Natural killer cell (primary cell): ENCODE measurements at regions not wholly inside any gene's neighbourhood (a gene's known extent, or its start where the extent isn't known, plus 50 kb on each side); places are given as distances from the start of the nearest gene placed in this dataset.
"Not testable (repeated sequence)": the region's sequence is repeated elsewhere in the genome, so short reads cannot be mapped to it uniquely, and the experiment has no call there.

Experiments
- ATAC-seq, 3 donors: fragments of 150-1000 bp in 2 of 3; fragments of 200-7000 bp in 1 of 3; cut with Tn5 transposase; 1 replicate in 1 of 3; 2 replicates in 2 of 3; pipeline ENCODE4 v1.10.0; 2021; ENCODE audit warnings: mild to moderate bottlenecking in 2 of 3, moderate library complexity in 2 of 3
- DNase-seq, 2 donors: peaks; one replicate each; pipeline versions ENCODE4 v3.0.0 to v3.0.0-alpha.2; 2013 to 2021; ENCODE audit warnings: mixed read lengths in 1 of 2
- H3K27ac ChIP-seq: one replicate; pipeline ENCODE4 v1.5.1; 2013; ENCODE audit warnings: mild to moderate bottlenecking, low read length
- H3K27me3 ChIP-seq: one replicate; pipeline ENCODE4 v1.6.1; 2013; ENCODE audit warnings: low read length; ENCODE audit not compliant: control insufficient read depth, insufficient read depth
- H3K36me3 ChIP-seq: one replicate; pipeline ENCODE4 v1.6.1; 2013; ENCODE audit warnings: low read length; ENCODE audit not compliant: control insufficient read depth, insufficient read depth
- H3K4me1 ChIP-seq: one replicate; pipeline ENCODE4 v1.6.1; 2013; ENCODE audit warnings: low read length; ENCODE audit not compliant: control insufficient read depth, insufficient read depth
- H3K4me3 ChIP-seq: one replicate; pipeline ENCODE4 v1.5.1; 2013; ENCODE audit warnings: low read length
- H3K9me3 ChIP-seq: one replicate; pipeline ENCODE4 v1.6.1; 2013; ENCODE audit warnings: low read length; ENCODE audit not compliant: control insufficient read depth, insufficient read depth
- H3K27ac Mint-ChIP-seq, 2 donors: one replicate each; pipeline ENCODE4 v1.8.0; 2022; ENCODE audit warnings: mild to moderate bottlenecking in 2 of 2, mixed read lengths in 2 of 2, moderate library complexity in 1 of 2
- H3K27me3 Mint-ChIP-seq, 2 donors: one replicate each; pipeline ENCODE4 v1.8.0; 2022; ENCODE audit warnings: low read depth in 2 of 2, mixed read lengths in 2 of 2
- H3K36me3 Mint-ChIP-seq: one replicate; pipeline ENCODE4 v1.8.0; 2022; ENCODE audit warnings: mixed read lengths
- H3K4me1 Mint-ChIP-seq, 2 donors: one replicate each; pipeline ENCODE4 v1.8.0; 2022; ENCODE audit warnings: mixed read lengths in 2 of 2
- H3K4me3 Mint-ChIP-seq: one replicate; pipeline ENCODE4 v1.8.0; 2022; ENCODE audit warnings: mild to moderate bottlenecking, moderate library complexity, mixed read lengths
- H3K9me3 Mint-ChIP-seq, 2 donors: one replicate each; pipeline ENCODE4 v1.8.0; 2022; ENCODE audit warnings: mixed read lengths in 2 of 2
- WGBS: methylation state at CpG from one replicate; pipeline ENCODE4 v1.1.7; 2013; ENCODE audit warnings: missing lambda C conversion rate; ENCODE audit not compliant: insufficient coverage; 5-methylcytosine and 5-hydroxymethylcytosine counted together
- intact Hi-C: fragments of 100-400 bp; cut with micrococcal nuclease; formaldehyde crosslinking; loops from one replicate; pipeline ENCODE4 v1.14.2; 2022
- TF ChIP-seq, protein P1 (sequence below): fragments of 200-600 bp; IDR thresholded peaks from one replicate; pipeline ENCODE4 v1.8.0; 2022; ENCODE audit warnings: antibody characterized with exemption

DNA sequence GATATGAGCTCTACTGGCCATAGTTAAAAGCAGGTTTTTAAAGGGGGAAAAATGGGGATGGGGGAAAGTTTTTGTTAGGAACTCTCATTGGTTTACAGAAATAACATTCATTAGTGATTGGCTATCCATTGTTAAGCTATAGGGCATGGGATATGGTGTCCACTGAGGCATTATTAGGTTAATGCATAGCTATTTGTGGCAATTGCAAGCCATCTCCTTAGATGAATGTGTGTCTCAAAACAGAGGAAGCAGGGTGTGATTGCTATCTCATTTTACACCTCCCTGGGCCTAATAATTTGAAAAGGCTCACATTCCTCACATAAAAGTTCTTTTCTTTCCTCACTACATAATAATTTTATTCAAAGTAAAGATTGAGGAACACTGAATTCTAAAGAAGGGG lies 396.6 kb downstream of the TAFA4 start:
- no peak overlapping the region for H3K27ac ChIP-seq
- Mint-ChIP-seq H3K36me3 (no peaks in the 10 kb centered on the region), H3K9me3 (peaks cover 6% of the 10 kb centered on the region in 2 donors), H3K4me1 (no peaks in the 10 kb centered on the region), H3K27ac (no peak overlapping the region), H3K4me3 (no peak overlapping the region), H3K27me3 (no peaks in the 10 kb centered on the region)
- DNase-seq = no peak
- no peaks in the 10 kb centered on the region for H3K36me3 ChIP-seq
- no peaks in the 10 kb centered on the region for H3K4me1 ChIP-seq
- no peaks in the 10 kb centered on the region for H3K27me3 ChIP-seq
- H3K4me3 ChIP-seq = no peak overlapping the region
- no peak for ATAC-seq
- TF ChIP-seq, protein P1, sequence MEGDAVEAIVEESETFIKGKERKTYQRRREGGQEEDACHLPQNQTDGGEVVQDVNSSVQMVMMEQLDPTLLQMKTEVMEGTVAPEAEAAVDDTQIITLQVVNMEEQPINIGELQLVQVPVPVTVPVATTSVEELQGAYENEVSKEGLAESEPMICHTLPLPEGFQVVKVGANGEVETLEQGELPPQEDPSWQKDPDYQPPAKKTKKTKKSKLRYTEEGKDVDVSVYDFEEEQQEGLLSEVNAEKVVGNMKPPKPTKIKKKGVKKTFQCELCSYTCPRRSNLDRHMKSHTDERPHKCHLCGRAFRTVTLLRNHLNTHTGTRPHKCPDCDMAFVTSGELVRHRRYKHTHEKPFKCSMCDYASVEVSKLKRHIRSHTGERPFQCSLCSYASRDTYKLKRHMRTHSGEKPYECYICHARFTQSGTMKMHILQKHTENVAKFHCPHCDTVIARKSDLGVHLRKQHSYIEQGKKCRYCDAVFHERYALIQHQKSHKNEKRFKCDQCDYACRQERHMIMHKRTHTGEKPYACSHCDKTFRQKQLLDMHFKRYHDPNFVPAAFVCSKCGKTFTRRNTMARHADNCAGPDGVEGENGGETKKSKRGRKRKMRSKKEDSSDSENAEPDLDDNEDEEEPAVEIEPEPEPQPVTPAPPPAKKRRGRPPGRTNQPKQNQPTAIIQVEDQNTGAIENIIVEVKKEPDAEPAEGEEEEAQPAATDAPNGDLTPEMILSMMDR = no peak
- H3K9me3 ChIP-seq = no peaks in the 10 kb centered on the region
- intact Hi-C loops = no loop called here

DNA sequence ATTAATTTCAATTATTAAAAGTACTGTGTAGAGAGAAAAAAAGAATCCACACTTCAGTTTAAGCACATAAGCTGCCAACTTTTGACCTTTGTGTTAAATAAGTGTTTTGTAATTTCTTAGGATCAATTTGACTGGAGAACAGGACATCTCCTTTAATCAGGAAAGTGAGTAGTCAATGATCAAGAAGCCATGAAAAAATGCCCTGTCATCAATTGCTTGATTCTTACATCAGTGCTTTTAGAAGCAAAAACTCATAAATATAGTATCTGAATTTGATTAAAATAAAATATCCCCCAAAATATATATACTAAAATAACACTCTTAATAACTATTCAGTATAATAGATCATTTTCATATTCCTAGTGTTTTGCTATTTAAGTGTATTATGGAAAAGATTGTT lies 409.0 kb downstream of the TAFA4 start:
- no peaks in the 10 kb centered on the region for H3K4me1 Mint-ChIP-seq
- H3K36me3 Mint-ChIP-seq = no peaks in the 10 kb centered on the region
- H3K27me3 Mint-ChIP-seq = no peaks in the 10 kb centered on the region
- H3K9me3 Mint-ChIP-seq = peaks cover 2 to 6% of the 10 kb centered on the region in 2 donors
- TF ChIP-seq, protein P1 = no peak
- H3K4me3 ChIP-seq = no peak overlapping the region
- no peaks in the 10 kb centered on the region for H3K9me3 ChIP-seq
- intact Hi-C loops = no loop called here
- no peaks in the 10 kb centered on the region for H3K4me1 ChIP-seq
- no peak overlapping the region for H3K27ac ChIP-seq
- H3K4me3 Mint-ChIP-seq = no peak overlapping the region
- H3K27ac Mint-ChIP-seq = no peak overlapping the region
- no peaks in the 10 kb centered on the region for H3K27me3 ChIP-seq
- no peaks in the 10 kb centered on the region for H3K36me3 ChIP-seq
- ATAC-seq (no peak), DNase-seq (no peak)

DNA sequence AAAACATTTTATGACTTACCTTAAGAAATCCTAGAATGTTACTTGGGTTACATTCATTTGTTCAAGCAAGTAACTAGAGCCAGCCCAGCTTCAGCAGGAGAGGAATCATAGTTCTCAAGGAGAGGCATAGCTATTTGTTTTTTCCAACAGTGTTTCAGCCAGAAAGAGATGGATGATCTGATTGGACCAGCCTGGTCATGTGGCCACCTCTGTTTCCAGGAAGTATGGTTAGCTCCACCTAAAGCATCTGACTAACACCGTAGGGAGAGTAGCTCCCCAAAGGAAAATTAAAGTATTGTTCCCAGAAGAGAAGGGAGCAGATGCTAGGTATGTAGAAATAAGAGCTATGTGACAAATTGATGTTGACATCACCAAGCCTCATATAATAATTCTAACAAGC lies 417.1 kb downstream of the TAFA4 start:
- Histone ChIP-seq H3K27ac (no peak overlapping the region), H3K4me1 (no peaks in the 10 kb centered on the region), H3K27me3 (no peaks in the 10 kb centered on the region), H3K4me3 (no peak overlapping the region), H3K36me3 (no peaks in the 10 kb centered on the region), H3K9me3 (no peaks in the 10 kb centered on the region)
- no peak for ATAC-seq
- TF ChIP-seq, protein P1 = no peak
- no peak for DNase-seq
- Mint-ChIP-seq H3K9me3 (peaks cover 0 to 2% of the 10 kb centered on the region in 2 donors), H3K4me1 (no peaks in the 10 kb centered on the region), H3K4me3 (no peak overlapping the region), H3K36me3 (no peaks in the 10 kb centered on the region), H3K27ac (no peak overlapping the region), H3K27me3 (no peaks in the 10 kb centered on the region)
- 20% methylated on average over 1 of the region's 1 CpG for WGBS
- intact Hi-C loops = no loop called here

DNA sequence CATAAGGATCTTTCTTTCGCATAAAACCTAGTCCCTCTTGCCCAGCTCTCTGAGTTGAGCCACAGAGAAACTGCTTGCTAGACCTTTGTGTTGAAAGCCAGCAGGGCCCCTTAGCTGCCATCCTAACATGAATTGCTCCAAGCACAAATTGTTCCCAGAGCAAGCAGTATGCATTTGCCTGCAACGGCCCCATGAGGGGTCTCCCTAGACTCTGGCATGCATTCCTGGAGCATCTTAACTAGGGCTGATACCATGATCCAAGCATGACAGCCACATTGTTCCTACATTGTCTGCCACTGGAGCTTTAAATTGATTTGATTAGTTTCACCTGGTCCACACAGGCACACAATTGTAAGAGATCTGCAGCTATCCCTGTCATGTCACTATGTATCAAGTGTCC lies 428.1 kb downstream of the TAFA4 start:
- Histone ChIP-seq H3K9me3 (no peaks in the 10 kb centered on the region), H3K4me1 (no peaks in the 10 kb centered on the region), H3K27ac (no peak overlapping the region), H3K27me3 (no peaks in the 10 kb centered on the region), H3K4me3 (no peak overlapping the region), H3K36me3 (no peaks in the 10 kb centered on the region)
- H3K27me3 Mint-ChIP-seq = no peaks in the 10 kb centered on the region
- H3K9me3 Mint-ChIP-seq = peaks cover 3 to 4% of the 10 kb centered on the region in 2 donors
- no peak overlapping the region for H3K27ac Mint-ChIP-seq
- WGBS = 62% methylated on average over 2 of the region's 2 CpGs
- DNase-seq = no peak
- TF ChIP-seq, protein P1 = no peak
- intact Hi-C loops = no loop called here
- H3K36me3 Mint-ChIP-seq = no peaks in the 10 kb centered on the region
- no peak overlapping the region for H3K4me3 Mint-ChIP-seq
- no peaks in the 10 kb centered on the region for H3K4me1 Mint-ChIP-seq
- ATAC-seq = no peak

- intact Hi-C loops, H3K36me3 Mint-ChIP-seq, ATAC-seq, H3K27me3 Mint-ChIP-seq, H3K9me3 ChIP-seq, H3K36me3 ChIP-seq, H3K27ac Mint-ChIP-seq, H3K27ac ChIP-seq, DNase-seq, H3K4me1 Mint-ChIP-seq, H3K27me3 ChIP-seq, H3K4me3 Mint-ChIP-seq, H3K4me3 ChIP-seq, H3K9me3 Mint-ChIP-seq, H3K4me1 ChIP-seq: not testable (repeated sequence)
- no CpG with 5 or more reads among the region's 1 CpG for WGBS
Measured at GRCh38 chr3:68485845-68486244, 446.5 kb downstream of the TAFA4 start.
